Loucy (cell line): ENCODE measurements at regions not wholly inside any gene's neighbourhood (a gene's known extent, or its start where the extent isn't known, plus 50 kb on each side); places are given as distances from the start of the nearest gene placed in this dataset.

ENCODE experiments used
- CTCF ChIP-seq: fragments of 200-600 bp; sonication (generic); conservative IDR thresholded peaks from 2 replicates; pipeline ENCODE4 v1.5.1; 2014; ENCODE audit warnings: mild to moderate bottlenecking, antibody characterized with exemption, low read length
- EZH2phosphoT487 ChIP-seq: fragments of 200-600 bp; IDR thresholded peaks from 2 replicates; pipeline ENCODE4 v1.6.1; 2018; ENCODE audit warnings: antibody characterized with exemption, mild to moderate bottlenecking, moderate library complexity, borderline replicate concordance

- TF ChIP-seq CTCF (no peak), EZH2phosphoT487 (no peak)
Observed at GRCh38 chr1:38758820-38759219, 100.8 kb downstream of the RRAGC start.
